Mesendoderm (in vitro differentiated cells): ENCODE measurements at regions not wholly inside any gene's neighbourhood (a gene's known extent, or its start where the extent isn't known, plus 50 kb on each side); places are given as distances from the start of the nearest gene placed in this dataset.

Experiments used
- DNase-seq: peaks from one replicate; pipeline ENCODE4 v3.0.0; 2013
- H2AK5ac ChIP-seq: 2 replicates; pipeline ENCODE4 v1.6.1; 2013; ENCODE audit warnings: low read length, inconsistent platforms
- H2BK120ac ChIP-seq: 2 replicates; pipeline ENCODE4 v1.6.1; 2013; ENCODE audit warnings: low read depth, mild to moderate bottlenecking, low read length, moderate library complexity, mixed read lengths
- H2BK15ac ChIP-seq: replicated peaks from 2 replicates; pipeline ENCODE4 v1.6.1; 2013; ENCODE audit warnings: low read depth, mild to moderate bottlenecking, moderate library complexity
- H2BK5ac ChIP-seq: 2 replicates; pipeline ENCODE4 v1.6.1; 2013; ENCODE audit warnings: low read length, inconsistent platforms
- H3K18ac ChIP-seq: 2 replicates; pipeline ENCODE4 v1.6.1; 2013; ENCODE audit warnings: mild to moderate bottlenecking, low read length, mixed read lengths
- H3K23ac ChIP-seq: one replicate; pipeline ENCODE4 v1.6.1; 2013; ENCODE audit warnings: low read length
- H3K27ac ChIP-seq: 2 replicates; pipeline ENCODE4 v1.5.1; 2013; ENCODE audit warnings: low read depth, mild to moderate bottlenecking, inconsistent platforms, low read length, moderate library complexity
- H3K27me3 ChIP-seq: 2 replicates; pipeline ENCODE4 v1.6.1; 2013; ENCODE audit warnings: low read length, control low read depth, mild to moderate bottlenecking, inconsistent platforms; ENCODE audit not compliant: insufficient read depth, poor library complexity
- H3K36me3 ChIP-seq: 2 replicates; pipeline ENCODE4 v1.6.1; 2013; ENCODE audit warnings: low read length, inconsistent platforms; ENCODE audit not compliant: control insufficient read depth, insufficient read depth
- H3K4ac ChIP-seq: one replicate; pipeline ENCODE4 v1.6.1; 2013; ENCODE audit warnings: low read depth, mild to moderate bottlenecking, low read length, moderate library complexity
- H3K4me1 ChIP-seq: 2 replicates; pipeline ENCODE4 v1.6.1; 2013; ENCODE audit warnings: low read depth, low read length, inconsistent platforms; ENCODE audit not compliant: control insufficient read depth
- H3K4me2 ChIP-seq: 2 replicates; pipeline ENCODE4 v1.6.1; 2013; ENCODE audit warnings: low read length
- H3K4me3 ChIP-seq: 2 replicates; pipeline ENCODE4 v1.5.1; 2013; ENCODE audit warnings: mild to moderate bottlenecking, low read length
- H3K56ac ChIP-seq: one replicate; pipeline ENCODE4 v1.6.1; 2013; ENCODE audit warnings: low read length
- H3K79me1 ChIP-seq: 2 replicates; pipeline ENCODE4 v1.6.1; 2013; ENCODE audit warnings: low read length, inconsistent platforms
- H3K79me2 ChIP-seq: 2 replicates; pipeline ENCODE4 v1.6.1; 2013; ENCODE audit warnings: mild to moderate bottlenecking, low read length; ENCODE audit not compliant: control insufficient read depth, insufficient read depth
- H3K9ac ChIP-seq: 2 replicates; pipeline ENCODE4 v1.6.1; 2013; ENCODE audit warnings: low read length, inconsistent platforms
- H4K5ac ChIP-seq: one replicate; pipeline ENCODE4 v1.6.1; 2013; ENCODE audit warnings: low read length
- H4K8ac ChIP-seq: one replicate; pipeline ENCODE4 v1.6.1; 2013; ENCODE audit warnings: low read depth, mild to moderate bottlenecking, control low read depth, low read length, moderate library complexity
- WGBS: extraction: QIAGEN DNeasy Blood & Tissue Kit; methylation state at CpG from one replicate; pipeline ENCODE4 v1.1.7; 2013; ENCODE audit warnings: low lambda C conversion rate, missing lambda C conversion rate; ENCODE audit not compliant: insufficient coverage; ENCODE audit errors: extremely low coverage; 5-methylcytosine and 5-hydroxymethylcytosine counted together

GRCh38 chr4:155566354-155566753, 100.3 kb upstream of the GUCY1A1 start:
- no peak overlapping the region for H2AK5ac ChIP-seq
- H3K79me1 ChIP-seq: no peaks in the 10 kb centered on the region
- DNase-seq: no peak
- no peak overlapping the region for H3K9ac ChIP-seq
- H3K4me2 ChIP-seq: no peak overlapping the region
- no peaks in the 10 kb centered on the region for H3K79me2 ChIP-seq
- no peak overlapping the region for H2BK5ac ChIP-seq
- no peak overlapping the region for H4K5ac ChIP-seq
- H3K23ac ChIP-seq: no peak overlapping the region
- H2BK120ac ChIP-seq: no peak overlapping the region
- WGBS: no CpG with 5 or more reads among the region's 1 CpG
- no peak overlapping the region for H4K8ac ChIP-seq
- H2BK15ac ChIP-seq: no peak overlapping the region
- no peak overlapping the region for H3K18ac ChIP-seq
- no peaks in the 10 kb centered on the region for H3K27me3 ChIP-seq
- no peak overlapping the region for H3K27ac ChIP-seq
- no peaks in the 10 kb centered on the region for H3K36me3 ChIP-seq
- H3K4me1 ChIP-seq: no peaks in the 10 kb centered on the region
- H3K4me3 ChIP-seq: no peak overlapping the region
- no peak overlapping the region for H3K4ac ChIP-seq
- H3K56ac ChIP-seq: no peak overlapping the region

GRCh38 chr4:155565776-155566175, 100.9 kb upstream of the GUCY1A1 start:
- Histone ChIP-seq H3K9ac (no peak overlapping the region), H3K79me2 (no peaks in the 10 kb centered on the region), H2BK120ac (no peak overlapping the region), H3K4ac (no peak overlapping the region), H4K5ac (no peak overlapping the region), H2BK5ac (no peak overlapping the region), H2AK5ac (no peak overlapping the region), H3K4me1 (no peaks in the 10 kb centered on the region), H3K18ac (no peak overlapping the region), H3K27me3 (no peaks in the 10 kb centered on the region), H3K23ac (no peak overlapping the region), H3K27ac (no peak overlapping the region), H2BK15ac (no peak overlapping the region), H3K79me1 (no peaks in the 10 kb centered on the region), H3K36me3 (no peaks in the 10 kb centered on the region), H4K8ac (no peak overlapping the region), H3K4me2 (no peak overlapping the region), H3K56ac (no peak overlapping the region), H3K4me3 (no peak overlapping the region)
- no CpG with 5 or more reads among the region's 2 CpGs for WGBS
- no peak for DNase-seq

GRCh38 chr4:155565330-155565729, 101.3 kb upstream of the GUCY1A1 start:
- Histone ChIP-seq H2BK5ac (no peak overlapping the region), H3K4ac (no peak overlapping the region), H4K8ac (no peak overlapping the region), H3K23ac (no peak overlapping the region), H3K79me1 (no peaks in the 10 kb centered on the region), H3K4me2 (no peak overlapping the region), H2BK15ac (no peak overlapping the region), H2AK5ac (no peak overlapping the region), H3K4me1 (no peaks in the 10 kb centered on the region), H3K18ac (no peak overlapping the region), H3K4me3 (no peak overlapping the region), H3K56ac (no peak overlapping the region), H3K36me3 (no peaks in the 10 kb centered on the region), H3K27me3 (no peaks in the 10 kb centered on the region), H3K9ac (no peak overlapping the region), H4K5ac (no peak overlapping the region), H3K79me2 (no peaks in the 10 kb centered on the region), H2BK120ac (no peak overlapping the region), H3K27ac (no peak overlapping the region)
- WGBS: no CpG with 5 or more reads among the region's 1 CpG
- no peak for DNase-seq

- no peaks in the 10 kb centered on the region for H3K4me1 ChIP-seq
- no peaks in the 10 kb centered on the region for H3K27me3 ChIP-seq
- no peak overlapping the region for H3K4me2 ChIP-seq
- H3K27ac ChIP-seq: no peak overlapping the region
- H3K18ac ChIP-seq: no peak overlapping the region
- no peak overlapping the region for H2AK5ac ChIP-seq
- no peak overlapping the region for H2BK15ac ChIP-seq
- no peak overlapping the region for H3K9ac ChIP-seq
- no peak for DNase-seq
- WGBS: no CpG with 5 or more reads among the region's 3 CpGs
- no peak overlapping the region for H4K5ac ChIP-seq
- no peak overlapping the region for H2BK120ac ChIP-seq
- no peak overlapping the region for H3K4me3 ChIP-seq
- H3K79me1 ChIP-seq: no peaks in the 10 kb centered on the region
- H2BK5ac ChIP-seq: no peak overlapping the region
- no peak overlapping the region for H3K23ac ChIP-seq
- no peaks in the 10 kb centered on the region for H3K79me2 ChIP-seq
- no peak overlapping the region for H3K4ac ChIP-seq
- H4K8ac ChIP-seq: no peak overlapping the region
- H3K56ac ChIP-seq: no peak overlapping the region
- no peaks in the 10 kb centered on the region for H3K36me3 ChIP-seq
Observed at GRCh38 chr4:155564880-155565279, 101.8 kb upstream of the GUCY1A1 start.

GRCh38 chr4:155564086-155564485, 102.6 kb upstream of the GUCY1A1 start:
- no peak overlapping the region for H3K9ac ChIP-seq
- no peak overlapping the region for H2BK15ac ChIP-seq
- no peak overlapping the region for H3K27ac ChIP-seq
- no peak overlapping the region for H2BK5ac ChIP-seq
- H3K27me3 ChIP-seq: no peaks in the 10 kb centered on the region
- no CpG with 5 or more reads among the region's 2 CpGs for WGBS
- no peak for DNase-seq
- no peak overlapping the region for H3K23ac ChIP-seq
- no peak overlapping the region for H2AK5ac ChIP-seq
- H4K5ac ChIP-seq: no peak overlapping the region
- no peaks in the 10 kb centered on the region for H3K79me1 ChIP-seq
- no peak overlapping the region for H4K8ac ChIP-seq
- H3K4me2 ChIP-seq: no peak overlapping the region
- H3K4ac ChIP-seq: no peak overlapping the region
- H3K4me1 ChIP-seq: no peaks in the 10 kb centered on the region
- no peak overlapping the region for H3K4me3 ChIP-seq
- no peak overlapping the region for H2BK120ac ChIP-seq
- no peaks in the 10 kb centered on the region for H3K79me2 ChIP-seq
- H3K18ac ChIP-seq: no peak overlapping the region
- no peaks in the 10 kb centered on the region for H3K36me3 ChIP-seq
- no peak overlapping the region for H3K56ac ChIP-seq

- Histone ChIP-seq H3K36me3 (no peaks in the 10 kb centered on the region), H2BK15ac (no peak overlapping the region), H3K4me1 (no peaks in the 10 kb centered on the region), H3K27ac (no peak overlapping the region), H3K9ac (no peak overlapping the region), H3K4me3 (no peak overlapping the region), H3K27me3 (no peaks in the 10 kb centered on the region), H4K8ac (no peak overlapping the region), H2AK5ac (no peak overlapping the region), H2BK120ac (no peak overlapping the region), H3K79me1 (no peaks in the 10 kb centered on the region), H3K4me2 (no peak overlapping the region), H3K56ac (no peak overlapping the region), H2BK5ac (no peak overlapping the region), H3K23ac (no peak overlapping the region), H4K5ac (no peak overlapping the region), H3K79me2 (no peaks in the 10 kb centered on the region), H3K18ac (no peak overlapping the region), H3K4ac (no peak overlapping the region)
- no peak for DNase-seq
Observed at GRCh38 chr4:155559915-155560314, 106.7 kb upstream of the GUCY1A1 start.
